ENCODE measurements at regions not wholly inside any gene's neighbourhood (a gene's known extent, or its start where the extent isn't known, plus 50 kb on each side); places are given as distances from the start of the nearest gene placed in this dataset.

- TF ChIP-seq, protein P1, sequence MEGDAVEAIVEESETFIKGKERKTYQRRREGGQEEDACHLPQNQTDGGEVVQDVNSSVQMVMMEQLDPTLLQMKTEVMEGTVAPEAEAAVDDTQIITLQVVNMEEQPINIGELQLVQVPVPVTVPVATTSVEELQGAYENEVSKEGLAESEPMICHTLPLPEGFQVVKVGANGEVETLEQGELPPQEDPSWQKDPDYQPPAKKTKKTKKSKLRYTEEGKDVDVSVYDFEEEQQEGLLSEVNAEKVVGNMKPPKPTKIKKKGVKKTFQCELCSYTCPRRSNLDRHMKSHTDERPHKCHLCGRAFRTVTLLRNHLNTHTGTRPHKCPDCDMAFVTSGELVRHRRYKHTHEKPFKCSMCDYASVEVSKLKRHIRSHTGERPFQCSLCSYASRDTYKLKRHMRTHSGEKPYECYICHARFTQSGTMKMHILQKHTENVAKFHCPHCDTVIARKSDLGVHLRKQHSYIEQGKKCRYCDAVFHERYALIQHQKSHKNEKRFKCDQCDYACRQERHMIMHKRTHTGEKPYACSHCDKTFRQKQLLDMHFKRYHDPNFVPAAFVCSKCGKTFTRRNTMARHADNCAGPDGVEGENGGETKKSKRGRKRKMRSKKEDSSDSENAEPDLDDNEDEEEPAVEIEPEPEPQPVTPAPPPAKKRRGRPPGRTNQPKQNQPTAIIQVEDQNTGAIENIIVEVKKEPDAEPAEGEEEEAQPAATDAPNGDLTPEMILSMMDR (IDR thresholded peaks at IDR 0.05): no peak
- TF ChIP-seq ZFX (IDR thresholded peaks at IDR 0.05; ENCODE audit: borderline replicate concordance): no peak
These were observed 695.8 kb upstream of the EYS start for GRCh38 chr6:66402873-66403272.
